Suprapubic skin (tissue), 4 donors: ENCODE measurements at regions not wholly inside any gene's neighbourhood (a gene's known extent, or its start where the extent isn't known, plus 50 kb on each side); places are given as distances from the start of the nearest gene placed in this dataset.

ENCODE experiments used
- CTCF ChIP-seq, 2 donors: fragments of 200-600 bp in 1 of 2; fragments of 450-650 bp in 1 of 2; sonication (generic) in 1 of 2; IDR thresholded peaks; one replicate each; pipeline ENCODE4 v1.5.1; 2016 to 2019; ENCODE audit warnings: antibody characterized with exemption in 2 of 2, mild to moderate bottlenecking in 1 of 2, moderate library complexity in 1 of 2
- EP300 ChIP-seq: sonication (generic); formaldehyde crosslinking; IDR thresholded peaks from one replicate; pipeline ENCODE4 v1.6.1; 2017; ENCODE audit warnings: antibody characterized with exemption
- POLR2A ChIP-seq, 2 donors: fragments of 450-650 bp; IDR thresholded peaks; one replicate each; pipeline ENCODE4 v1.6.1; 2017; ENCODE audit warnings: antibody characterized with exemption in 2 of 2, mild to moderate bottlenecking in 2 of 2, moderate library complexity in 2 of 2
- POLR2AphosphoS5 ChIP-seq, 3 donors: sonication (generic); formaldehyde crosslinking; IDR thresholded peaks; one replicate each; pipeline ENCODE4 v1.6.1; 2017; ENCODE audit warnings: antibody characterized with exemption in 3 of 3

DNA sequence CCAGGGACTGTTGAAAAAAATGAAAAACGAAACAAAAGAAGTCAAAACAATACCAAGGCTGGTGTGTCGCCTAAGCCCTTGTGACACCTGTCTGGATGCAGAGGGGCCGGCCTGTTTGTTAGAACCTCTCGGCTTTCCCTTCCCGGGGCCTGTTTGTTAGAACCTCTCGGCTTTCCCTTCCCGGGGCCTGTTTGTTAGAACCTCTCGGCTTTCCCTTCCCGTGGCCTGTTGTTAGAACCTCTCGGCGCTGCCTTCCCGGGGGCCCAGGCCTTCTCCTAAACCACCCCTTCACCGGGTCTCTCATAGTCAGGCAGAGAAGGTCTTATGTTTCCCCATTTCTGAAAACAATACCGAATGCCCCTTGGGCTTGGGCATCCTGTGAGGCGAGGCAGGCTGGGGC lies 180.0 kb downstream of the BANP start:
- no peak for TF ChIP-seq POLR2A (IDR thresholded peaks at IDR 0.05)
- TF ChIP-seq EP300: no peak
- no peak for TF ChIP-seq CTCF (IDR thresholded peaks at IDR 0.05)
- no peak for TF ChIP-seq POLR2AphosphoS5 (IDR thresholded peaks at IDR 0.05)
